K562 (cell line): ENCODE measurements at regions not wholly inside any gene's neighbourhood (a gene's known extent, or its start where the extent isn't known, plus 50 kb on each side); places are given as distances from the start of the nearest gene placed in this dataset.

Experiments
- ADNP ChIP-seq: fragments of 200-800 bp; sonication (Bioruptor generic); IDR thresholded peaks from 2 replicates; pipeline ENCODE4 v1.6.1; 2016; ENCODE audit warnings: missing genetic modification characterization, missing compliant biosample characterization
- FOXJ2 ChIP-seq: fragments of 200-800 bp; sonication (Bioruptor generic); IDR thresholded peaks from 2 replicates; pipeline ENCODE4 v1.6.1; 2016; ENCODE audit warnings: missing genetic modification characterization, missing compliant biosample characterization
- JUND ChIP-seq, 2 experiments: IDR thresholded peaks; 2 replicates in 1 of 2; 3 replicates in 1 of 2; pipeline ENCODE4 v1.6.1; 2011; ENCODE audit warnings: borderline replicate concordance in 2 of 2, low read depth in 2 of 2, low read length in 2 of 2, improper control_type of control experiment in 1 of 2, missing biosample characterization in 1 of 2, missing genetic modification characterization in 1 of 2, missing genetic modification reagents in 1 of 2
- NCOR1 ChIP-seq: fragments of 450-650 bp; IDR thresholded peaks from 2 replicates; pipeline ENCODE4 v1.6.1; 2016; ENCODE audit warnings: mild to moderate bottlenecking, moderate library complexity
- NELFE ChIP-seq: IDR thresholded peaks from 2 replicates; pipeline ENCODE4 v1.6.1; 2011; ENCODE audit warnings: mild to moderate bottlenecking; ENCODE audit not compliant: insufficient read depth, insufficient read length
- NR1H2 ChIP-seq: sonication (generic); formaldehyde crosslinking; IDR thresholded peaks from 2 replicates; pipeline ENCODE4 v1.4.0; 2020; ENCODE audit warnings: mild to moderate bottlenecking, missing genetic modification reagents
- TAL1 ChIP-seq: fragments of 450-650 bp; IDR thresholded peaks from 2 replicates; pipeline ENCODE4 v1.6.1; 2016; ENCODE audit warnings: mild to moderate bottlenecking
- THRB ChIP-seq: fragments of 450-650 bp; formaldehyde crosslinking; conservative IDR thresholded peaks from 2 replicates; pipeline ENCODE4 v1.4.0; 2022; ENCODE audit warnings: mild to moderate bottlenecking, missing genetic modification characterization
- ZBTB43 ChIP-seq: sonication (generic); formaldehyde crosslinking; IDR thresholded peaks from 2 replicates; pipeline ENCODE4 v1.8.0; 2023; ENCODE audit warnings: mild to moderate bottlenecking, missing genetic modification reagents
- ZNF444 ChIP-seq: fragments of 250-450 bp; sonication (Bioruptor Pico); IDR thresholded peaks from 2 replicates; pipeline ENCODE4 v1.4.0; 2020; ENCODE audit warnings: mild to moderate bottlenecking, moderate library complexity
- ZNF57 ChIP-seq: fragments of 450-650 bp; formaldehyde crosslinking; IDR thresholded peaks from 2 replicates; pipeline ENCODE4 v1.4.0; 2020; ENCODE audit warnings: mild to moderate bottlenecking, moderate library complexity
- ZNF589 ChIP-seq: fragments of 200-800 bp; sonication (Bioruptor generic); IDR thresholded peaks from 2 replicates; pipeline ENCODE4 v1.6.1; 2016; ENCODE audit warnings: low read depth, missing genetic modification characterization, missing compliant biosample characterization
- ZNF695 ChIP-seq: fragments of 450-650 bp; formaldehyde crosslinking; IDR thresholded peaks from 2 replicates; pipeline ENCODE4 v1.4.0; 2020; ENCODE audit warnings: mild to moderate bottlenecking, moderate library complexity
- ZNF830 ChIP-seq: fragments of 250-450 bp; sonication (Bioruptor Pico); IDR thresholded peaks from 2 replicates; pipeline ENCODE4 v1.5.0; 2021; ENCODE audit warnings: mild to moderate bottlenecking
- TF ChIP-seq, protein P1 (sequence below): IDR thresholded peaks from 2 replicates; pipeline ENCODE4 v1.6.1; 2012; ENCODE audit warnings: low read depth, low read length, improper control_type of control experiment, borderline replicate concordance
- TF ChIP-seq, protein P2 (sequence below): fragments of 450-650 bp; IDR thresholded peaks from 2 replicates; pipeline ENCODE4 v1.6.1; 2016; ENCODE audit warnings: mild to moderate bottlenecking
- TF ChIP-seq, protein P3 (sequence below), 2 experiments: IDR thresholded peaks in 1 of 2; conservative IDR thresholded peaks in 1 of 2; 2 replicates each; pipeline ENCODE4 v1.6.1; 2016; ENCODE audit warnings: low read depth in 2 of 2, mild to moderate bottlenecking in 1 of 2, missing compliant biosample characterization in 1 of 2, missing genetic modification characterization in 1 of 2, moderate library complexity in 1 of 2

- TF ChIP-seq, protein P1, sequence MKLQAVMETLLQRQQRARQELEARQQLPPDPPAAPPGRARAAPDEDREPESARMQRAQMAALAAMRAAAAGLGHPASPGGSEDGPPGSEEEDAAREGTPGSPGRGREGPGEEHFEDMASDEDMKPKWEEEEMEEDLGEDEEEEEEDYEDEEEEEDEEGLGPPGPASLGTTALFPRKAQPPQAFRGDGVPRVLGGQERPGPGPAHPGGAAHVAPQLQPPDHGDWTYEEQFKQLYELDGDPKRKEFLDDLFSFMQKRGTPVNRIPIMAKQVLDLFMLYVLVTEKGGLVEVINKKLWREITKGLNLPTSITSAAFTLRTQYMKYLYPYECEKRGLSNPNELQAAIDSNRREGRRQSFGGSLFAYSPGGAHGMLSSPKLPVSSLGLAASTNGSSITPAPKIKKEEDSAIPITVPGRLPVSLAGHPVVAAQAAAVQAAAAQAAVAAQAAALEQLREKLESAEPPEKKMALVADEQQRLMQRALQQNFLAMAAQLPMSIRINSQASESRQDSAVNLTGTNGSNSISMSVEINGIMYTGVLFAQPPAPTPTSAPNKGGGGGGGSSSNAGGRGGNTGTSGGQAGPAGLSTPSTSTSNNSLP = no peak
- TF ChIP-seq FOXJ2 (tag) (no peak), TAL1 (peak; percentile 36; the same call in 1 of the 2 replicates), ZBTB43 (CRISPR knock-in tag) (no peak), ZNF695 (CRISPR knock-in tag) (no peak), THRB (CRISPR knock-in tag) (no peak), NELFE (no peak), ZNF57 (CRISPR knock-in tag) (no peak), ZNF444 (CRISPR knock-in tag) (no peak), ZNF589 (no peak), ADNP (tag) (no peak), JUND (IDR thresholded peaks at IDR 0.05; ENCODE audit: borderline replicate concordance, low read depth, low read length) (0 out of 2 replicates have a peak, but pooled peaks have one; percentile 2), JUND (tag; IDR thresholded peaks at IDR 0.05; ENCODE audit: borderline replicate concordance, low read depth, low read length) (no peak), NCOR1 (0 out of 2 replicates have a peak, but pooled peaks have one; percentile 10), NR1H2 (CRISPR knock-in tag) (no peak), ZNF830 (CRISPR knock-in tag) (no peak)
- TF ChIP-seq, protein P2, sequence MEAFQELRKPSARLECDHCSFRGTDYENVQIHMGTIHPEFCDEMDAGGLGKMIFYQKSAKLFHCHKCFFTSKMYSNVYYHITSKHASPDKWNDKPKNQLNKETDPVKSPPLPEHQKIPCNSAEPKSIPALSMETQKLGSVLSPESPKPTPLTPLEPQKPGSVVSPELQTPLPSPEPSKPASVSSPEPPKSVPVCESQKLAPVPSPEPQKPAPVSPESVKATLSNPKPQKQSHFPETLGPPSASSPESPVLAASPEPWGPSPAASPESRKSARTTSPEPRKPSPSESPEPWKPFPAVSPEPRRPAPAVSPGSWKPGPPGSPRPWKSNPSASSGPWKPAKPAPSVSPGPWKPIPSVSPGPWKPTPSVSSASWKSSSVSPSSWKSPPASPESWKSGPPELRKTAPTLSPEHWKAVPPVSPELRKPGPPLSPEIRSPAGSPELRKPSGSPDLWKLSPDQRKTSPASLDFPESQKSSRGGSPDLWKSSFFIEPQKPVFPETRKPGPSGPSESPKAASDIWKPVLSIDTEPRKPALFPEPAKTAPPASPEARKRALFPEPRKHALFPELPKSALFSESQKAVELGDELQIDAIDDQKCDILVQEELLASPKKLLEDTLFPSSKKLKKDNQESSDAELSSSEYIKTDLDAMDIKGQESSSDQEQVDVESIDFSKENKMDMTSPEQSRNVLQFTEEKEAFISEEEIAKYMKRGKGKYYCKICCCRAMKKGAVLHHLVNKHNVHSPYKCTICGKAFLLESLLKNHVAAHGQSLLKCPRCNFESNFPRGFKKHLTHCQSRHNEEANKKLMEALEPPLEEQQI = no peak
- TF ChIP-seq, protein P3, sequence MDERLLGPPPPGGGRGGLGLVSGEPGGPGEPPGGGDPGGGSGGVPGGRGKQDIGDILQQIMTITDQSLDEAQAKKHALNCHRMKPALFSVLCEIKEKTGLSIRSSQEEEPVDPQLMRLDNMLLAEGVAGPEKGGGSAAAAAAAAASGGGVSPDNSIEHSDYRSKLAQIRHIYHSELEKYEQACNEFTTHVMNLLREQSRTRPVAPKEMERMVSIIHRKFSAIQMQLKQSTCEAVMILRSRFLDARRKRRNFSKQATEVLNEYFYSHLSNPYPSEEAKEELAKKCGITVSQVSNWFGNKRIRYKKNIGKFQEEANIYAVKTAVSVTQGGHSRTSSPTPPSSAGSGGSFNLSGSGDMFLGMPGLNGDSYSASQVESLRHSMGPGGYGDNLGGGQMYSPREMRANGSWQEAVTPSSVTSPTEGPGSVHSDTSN (CRISPR knock-in tag; IDR thresholded peaks at IDR 0.05; ENCODE audit: low read depth) = no peak
- TF ChIP-seq, protein P3 (tag; conservative IDR thresholded peaks at IDR 0.05; ENCODE audit: low read depth) = peak; percentile 87
Measured at GRCh38 chr17:14019186-14019956, 49.9 kb upstream of the COX10 start (continued).
